ENCODE measurements at regions not wholly inside any gene's neighbourhood (a gene's known extent, or its start where the extent isn't known, plus 50 kb on each side); places are given as distances from the start of the nearest gene placed in this dataset.

- Histone ChIP-seq H3K36me3 (replicated peaks; ENCODE audit: low read depth, low read length) (no peaks in the 10 kb centered on the region), H3K4me1 (ENCODE audit: low read length) (peaks cover 8% of the 10 kb centered on the region), H2AFZ (ENCODE audit: low read depth, low read length) (no peak overlapping the region), H3K9me3 (ENCODE audit: insufficient read depth, low read length) (no peaks in the 10 kb centered on the region), H3K9ac (ENCODE audit: low read length) (no peak overlapping the region), H3K4me2 (ENCODE audit: low read length) (no peak overlapping the region), H3K4me3 (ENCODE audit: low read length) (no peak overlapping the region), H3K27me3 (ENCODE audit: low read depth, low read length) (peaks cover 7% of the 10 kb centered on the region; the same call in 1 of the 2 replicates), H3K27ac (ENCODE audit: low read length) (no peak overlapping the region), H3K79me2 (ENCODE audit: low read length) (no peaks in the 10 kb centered on the region), H4K20me1 (ENCODE audit: insufficient read depth, low read length) (no peaks in the 10 kb centered on the region)
- TF ChIP-seq CTCF (IDR thresholded peaks at IDR 0.05; ENCODE audit: low read depth, low read length): no peak
- no peak for TF ChIP-seq EZH2phosphoT487 (IDR thresholded peaks at IDR 0.05; ENCODE audit: low read depth)
Observed at GRCh38 chr13:89899302-89900103, 1448.0 kb upstream of the MIR17HG start.

DNA sequence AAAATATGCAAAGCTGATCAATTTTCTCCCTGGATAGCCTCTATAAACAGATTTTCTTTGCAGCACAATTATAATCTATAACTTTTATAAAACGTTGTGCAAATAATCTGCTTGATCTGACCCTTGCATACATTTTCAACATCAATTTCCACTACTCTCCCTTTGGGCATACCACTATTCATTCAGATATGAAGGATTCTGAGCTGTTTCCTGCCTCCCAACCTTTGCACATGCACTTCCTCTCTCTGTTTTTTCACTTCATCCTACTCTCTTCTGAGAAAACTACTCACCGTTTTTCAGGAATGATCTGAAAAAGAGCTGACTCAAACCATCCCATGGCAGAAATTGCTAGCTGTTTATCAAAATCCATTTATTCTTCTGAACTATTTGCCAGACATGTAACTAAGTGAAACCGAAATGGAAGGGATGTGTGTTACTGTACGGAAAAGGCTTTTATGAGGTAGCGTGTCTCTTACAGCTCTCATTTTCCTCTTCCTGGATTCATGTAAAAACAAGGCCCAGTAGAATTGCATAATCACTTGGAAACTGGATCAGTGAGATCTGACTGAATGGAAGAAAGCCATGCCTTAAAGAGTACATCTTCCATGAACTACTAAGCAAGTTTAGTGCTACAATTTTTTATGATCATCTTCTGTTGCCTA, 1447.3 kb upstream of the MIR17HG start:
- H3K36me3 ChIP-seq (replicated peaks; ENCODE audit: low read depth, low read length): no peaks in the 10 kb centered on the region
- no peaks in the 10 kb centered on the region for H3K9me3 ChIP-seq (ENCODE audit: insufficient read depth, low read length)
- H4K20me1 ChIP-seq (ENCODE audit: insufficient read depth, low read length): no peaks in the 10 kb centered on the region
- H3K79me2 ChIP-seq (ENCODE audit: low read length): no peaks in the 10 kb centered on the region
- H3K9ac ChIP-seq (ENCODE audit: low read length): no peak overlapping the region
- no peak overlapping the region for H3K4me2 ChIP-seq (ENCODE audit: low read length)
- no peak overlapping the region for H3K27ac ChIP-seq (ENCODE audit: low read length)
- H2AFZ ChIP-seq (ENCODE audit: low read depth, low read length): no peak overlapping the region
- H3K27me3 ChIP-seq (ENCODE audit: low read depth, low read length): peaks cover 7% of the 10 kb centered on the region; the same call in 1 of the 2 replicates
- no peak overlapping the region for H3K4me3 ChIP-seq (ENCODE audit: low read length)
- peaks cover 8% of the 10 kb centered on the region for H3K4me1 ChIP-seq (ENCODE audit: low read length)
- no peak for TF ChIP-seq CTCF (IDR thresholded peaks at IDR 0.05; ENCODE audit: low read depth, low read length)
- TF ChIP-seq EZH2phosphoT487 (IDR thresholded peaks at IDR 0.05; ENCODE audit: low read depth): no peak

GRCh38 chr13:89902223-89902622, 1445.3 kb upstream of the MIR17HG start:
- Histone ChIP-seq H3K4me1 (ENCODE audit: low read length) (peaks cover 8% of the 10 kb centered on the region), H4K20me1 (ENCODE audit: insufficient read depth, low read length) (no peaks in the 10 kb centered on the region), H3K36me3 (replicated peaks; ENCODE audit: low read depth, low read length) (no peaks in the 10 kb centered on the region), H3K27ac (ENCODE audit: low read length) (no peak overlapping the region), H3K4me3 (ENCODE audit: low read length) (no peak overlapping the region), H3K4me2 (ENCODE audit: low read length) (no peak overlapping the region), H3K9me3 (ENCODE audit: insufficient read depth, low read length) (no peaks in the 10 kb centered on the region), H3K9ac (ENCODE audit: low read length) (no peak overlapping the region), H2AFZ (ENCODE audit: low read depth, low read length) (no peak overlapping the region), H3K79me2 (ENCODE audit: low read length) (no peaks in the 10 kb centered on the region), H3K27me3 (ENCODE audit: low read depth, low read length) (no peaks in the 10 kb centered on the region)
- TF ChIP-seq CTCF (IDR thresholded peaks at IDR 0.05; ENCODE audit: low read depth, low read length): no peak
- no peak for TF ChIP-seq EZH2phosphoT487 (IDR thresholded peaks at IDR 0.05; ENCODE audit: low read depth)

DNA sequence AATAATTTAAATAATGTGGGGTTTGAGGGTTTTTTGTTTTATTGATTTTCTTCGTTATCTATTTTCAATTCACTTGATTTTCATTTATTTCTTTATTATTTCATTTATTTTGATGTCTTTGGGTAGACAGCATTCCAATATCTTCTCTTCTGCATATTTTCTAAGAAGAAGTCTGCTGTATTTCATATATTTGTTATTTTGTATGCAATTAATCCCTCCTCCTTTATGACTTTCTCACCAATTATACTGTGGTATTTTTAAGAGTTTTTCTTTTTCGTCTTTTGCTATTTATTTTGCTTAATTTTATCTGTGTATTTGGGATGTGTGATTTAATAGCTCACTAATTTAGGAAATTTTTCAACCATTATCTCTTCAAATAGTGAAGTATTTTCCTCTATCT, 1444.4 kb upstream of the MIR17HG start:
- Histone ChIP-seq H2AFZ (ENCODE audit: low read depth, low read length) (no peak overlapping the region), H3K4me1 (ENCODE audit: low read length) (no peaks in the 10 kb centered on the region), H4K20me1 (ENCODE audit: insufficient read depth, low read length) (no peaks in the 10 kb centered on the region), H3K36me3 (replicated peaks; ENCODE audit: low read depth, low read length) (no peaks in the 10 kb centered on the region), H3K4me2 (ENCODE audit: low read length) (no peak overlapping the region), H3K9me3 (ENCODE audit: insufficient read depth, low read length) (no peaks in the 10 kb centered on the region), H3K79me2 (ENCODE audit: low read length) (no peaks in the 10 kb centered on the region), H3K9ac (ENCODE audit: low read length) (no peak overlapping the region), H3K27me3 (ENCODE audit: low read depth, low read length) (no peaks in the 10 kb centered on the region), H3K4me3 (ENCODE audit: low read length) (no peak overlapping the region), H3K27ac (ENCODE audit: low read length) (no peak overlapping the region)
- TF ChIP-seq EZH2phosphoT487 (IDR thresholded peaks at IDR 0.05; ENCODE audit: low read depth): no peak
- no peak for TF ChIP-seq CTCF (IDR thresholded peaks at IDR 0.05; ENCODE audit: low read depth, low read length)

Measured in OCI-LY3 (cell line).